ENCODE measurements at regions not wholly inside any gene's neighbourhood (a gene's known extent, or its start where the extent isn't known, plus 50 kb on each side); places are given as distances from the start of the nearest gene placed in this dataset.

DNA sequence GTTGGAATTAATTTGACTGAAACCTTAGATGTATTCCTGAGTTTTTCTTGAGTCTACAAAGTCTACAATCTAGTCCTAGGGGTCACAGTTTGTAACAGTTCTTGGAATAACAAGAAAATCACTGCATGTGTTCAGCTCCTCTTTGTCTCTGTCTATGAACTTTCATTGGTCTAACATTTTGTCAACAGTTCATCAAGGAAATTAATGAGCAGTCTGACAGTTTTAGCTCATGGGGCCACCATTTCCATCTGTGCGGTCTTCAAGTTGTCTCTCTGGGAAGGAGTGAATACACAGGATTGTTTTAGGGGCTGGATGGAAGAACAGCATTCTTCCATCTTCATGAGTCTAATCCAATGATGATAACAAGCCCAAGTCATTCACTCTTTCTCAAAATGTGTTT, 276.4 kb downstream of the TMEM167A start:
- no peak for DNase-seq

DNA sequence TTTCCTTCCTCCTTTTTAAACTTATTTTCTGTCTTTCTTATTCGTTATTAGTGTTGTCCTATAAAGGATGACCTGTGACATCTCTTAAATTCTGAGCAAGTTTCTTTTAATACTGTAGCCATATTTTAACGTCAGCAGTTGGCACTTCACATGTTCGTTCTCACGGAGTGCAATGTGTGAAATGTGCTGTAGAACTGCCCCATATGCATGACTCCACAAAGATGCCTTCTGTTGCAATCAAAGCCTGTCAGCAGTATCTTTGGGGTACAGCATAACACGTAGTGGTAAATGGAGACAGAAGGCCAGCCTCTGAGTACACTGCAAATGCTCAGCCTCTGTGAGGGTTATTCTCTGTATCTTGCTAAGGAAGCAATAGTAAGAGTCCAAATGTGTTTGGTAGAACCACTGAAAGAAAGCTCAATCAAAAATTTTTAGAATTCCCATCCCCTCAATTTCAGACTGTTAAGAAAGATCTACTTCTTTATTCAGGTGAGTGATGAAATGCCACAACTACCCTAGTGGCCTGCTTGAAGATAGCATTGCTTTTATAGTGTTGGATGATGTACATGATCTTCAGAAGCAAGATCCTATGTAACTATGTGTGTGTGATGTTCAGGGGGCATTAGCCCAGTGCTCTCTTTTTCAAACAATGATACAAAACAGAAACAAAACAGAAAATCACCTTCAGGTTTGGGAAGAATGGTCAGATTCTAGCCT, 277.7 kb downstream of the TMEM167A start:
- DNase-seq = no peak

DNA sequence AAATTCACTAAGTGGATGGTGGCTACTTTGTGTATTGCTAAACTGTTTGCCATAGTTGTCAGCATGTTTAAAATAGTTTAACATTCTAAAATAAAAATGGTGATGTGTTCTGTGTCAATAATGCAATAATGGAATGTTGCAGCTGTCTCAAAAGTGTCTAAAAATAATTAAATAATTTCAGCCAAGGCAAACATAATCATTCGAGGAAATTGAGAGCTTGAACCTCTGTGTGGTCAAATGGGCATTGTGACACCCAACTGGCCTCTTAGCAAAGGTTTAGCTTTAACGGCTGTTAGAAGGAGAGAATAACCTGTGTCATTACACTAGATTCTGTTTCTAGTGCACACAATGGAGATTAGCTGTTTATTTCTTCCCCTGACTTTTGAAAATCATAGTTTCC, 278.5 kb downstream of the TMEM167A start:
- no peak for DNase-seq

DNA sequence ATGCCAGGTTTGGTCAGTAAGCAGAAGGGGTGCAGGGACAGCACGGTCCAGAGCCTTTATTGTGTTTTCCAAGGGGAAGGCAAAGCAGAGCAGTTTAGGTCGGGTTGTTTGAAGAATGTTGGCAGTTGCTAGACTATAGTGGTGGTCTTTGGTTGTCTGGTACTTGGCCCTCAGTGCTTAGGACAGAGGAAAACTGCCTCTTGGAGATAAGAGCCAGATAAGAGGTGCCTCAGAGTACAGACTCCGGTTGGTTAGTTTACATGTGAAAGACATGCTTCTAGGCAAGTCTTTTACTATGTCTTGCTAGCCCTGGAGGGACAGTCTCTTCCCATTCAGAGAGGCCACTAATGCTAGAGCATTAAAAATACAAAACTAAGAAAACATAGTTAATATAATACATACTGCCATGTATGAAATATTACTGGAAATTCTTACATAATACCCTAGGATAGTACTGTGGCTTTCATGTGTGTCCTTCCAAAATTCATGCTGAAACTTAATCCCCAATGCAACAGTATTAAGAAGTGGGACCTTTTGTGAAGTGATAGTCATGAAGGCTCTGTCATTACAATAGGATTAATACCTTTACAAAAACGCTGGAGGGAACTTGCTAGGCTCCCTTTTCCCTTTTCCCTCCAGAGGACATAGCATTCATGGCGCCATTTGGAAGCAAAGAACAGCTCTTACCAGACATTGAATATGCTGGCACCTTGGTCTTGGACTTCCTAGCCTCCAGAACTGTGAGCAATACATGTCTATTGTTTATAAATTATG, 280.4 kb downstream of the TMEM167A start:
- no peak for DNase-seq

DNA sequence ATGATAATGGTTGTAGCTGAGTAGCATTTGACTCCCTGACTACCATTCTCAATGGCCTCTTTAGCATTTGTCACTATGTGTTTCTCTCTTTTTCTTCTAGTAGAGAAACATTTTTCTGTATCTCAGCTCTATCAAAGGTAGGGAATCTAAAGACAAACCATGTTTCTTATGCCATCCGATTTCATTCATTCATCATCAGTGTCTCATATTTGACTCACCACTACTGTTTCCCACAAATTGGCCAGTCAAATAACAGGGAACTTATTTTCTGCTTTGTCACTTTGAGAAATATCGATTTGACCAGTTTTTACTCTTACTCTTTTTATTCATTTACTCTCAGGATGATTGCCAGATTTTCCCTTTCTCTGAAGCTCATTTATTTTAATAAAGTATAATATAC, 282.3 kb downstream of the TMEM167A start:
- no peak for DNase-seq

DNA sequence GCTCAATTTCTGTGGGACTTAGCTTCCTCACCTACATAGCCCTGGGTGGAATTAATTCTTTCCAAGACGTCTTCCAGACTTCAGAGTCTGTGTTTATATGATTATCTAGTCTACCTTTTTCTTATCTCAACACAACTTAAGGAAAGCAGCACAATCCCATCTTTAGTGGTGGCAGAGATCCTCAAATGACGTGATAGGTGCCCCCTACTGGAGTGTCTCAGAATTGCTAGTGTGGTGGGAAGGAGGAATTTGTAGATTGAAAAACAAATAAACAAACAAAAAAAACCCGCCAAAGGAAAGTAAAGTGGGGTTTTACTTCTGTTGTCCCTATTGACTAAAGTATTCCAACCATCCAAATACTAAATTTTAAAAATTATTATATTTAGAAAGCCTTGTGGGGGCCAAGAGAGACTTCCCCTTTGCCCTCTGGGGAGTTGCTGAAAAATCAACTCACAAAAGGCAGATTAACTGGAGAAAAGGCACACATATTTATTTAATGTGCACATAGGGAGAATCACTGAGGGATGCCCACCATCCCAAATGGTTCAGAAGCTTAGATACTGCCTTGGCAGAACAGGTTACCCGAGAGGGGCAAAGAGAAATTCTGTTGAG, 283.3 kb downstream of the TMEM167A start:
- DNase-seq = no peak

DNA sequence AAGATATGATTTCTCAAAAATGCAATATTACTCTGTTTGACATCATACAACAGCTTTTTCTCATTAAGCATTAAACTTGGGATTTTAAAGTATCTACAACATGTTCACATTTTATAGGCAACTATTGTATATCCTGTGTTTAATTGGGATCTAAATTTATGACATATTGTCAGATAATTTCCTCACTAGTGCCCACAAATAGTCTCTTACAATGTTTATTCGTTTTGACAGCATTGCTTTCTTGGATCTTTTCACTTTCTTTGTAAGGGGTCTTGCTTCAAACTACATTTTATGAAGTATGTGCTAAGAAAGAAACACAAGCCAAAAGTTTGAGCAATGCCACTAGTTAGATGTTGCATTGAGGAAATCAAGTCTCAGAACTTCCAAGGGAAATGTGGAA, 285.1 kb downstream of the TMEM167A start:
- DNase-seq = no peak

DNA sequence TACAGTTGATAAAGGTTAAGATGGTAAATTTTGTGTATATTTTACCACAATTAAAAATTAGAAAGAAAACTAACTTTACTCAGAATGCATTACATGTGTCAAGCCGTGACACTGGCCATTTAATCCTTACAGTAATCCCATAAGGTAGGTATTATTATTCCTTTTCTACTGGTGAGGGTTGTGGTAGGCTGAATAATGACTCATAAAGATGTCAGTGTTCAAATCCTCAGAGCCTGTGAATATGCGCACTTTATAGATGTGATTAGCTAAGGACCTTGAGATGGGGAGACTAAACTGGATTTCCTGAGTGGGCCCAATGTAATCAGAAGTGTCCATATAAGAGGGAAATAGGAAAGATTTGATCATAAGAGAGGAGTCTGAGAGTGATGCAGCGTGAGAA, 288.1 kb downstream of the TMEM167A start:
- DNase-seq = no peak

DNA sequence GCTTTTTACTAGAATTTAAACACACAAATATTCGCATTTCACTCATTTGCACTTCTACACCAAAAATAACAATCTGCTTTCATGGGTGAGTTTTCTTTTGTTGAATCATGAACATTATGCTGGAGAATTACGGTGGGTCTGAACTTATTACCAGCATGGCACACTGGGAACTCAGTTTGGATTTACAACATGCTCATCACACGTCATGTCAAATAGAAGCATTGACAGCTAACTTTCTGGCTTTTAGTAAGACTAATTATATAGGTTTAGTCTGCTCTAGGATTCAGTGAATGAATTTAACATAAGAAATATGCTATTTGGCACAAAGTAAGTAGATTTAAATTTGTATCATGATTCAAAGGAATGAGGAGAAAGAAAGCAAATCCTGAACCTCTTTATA, 290.4 kb downstream of the TMEM167A start:
- no peak for DNase-seq

DNA sequence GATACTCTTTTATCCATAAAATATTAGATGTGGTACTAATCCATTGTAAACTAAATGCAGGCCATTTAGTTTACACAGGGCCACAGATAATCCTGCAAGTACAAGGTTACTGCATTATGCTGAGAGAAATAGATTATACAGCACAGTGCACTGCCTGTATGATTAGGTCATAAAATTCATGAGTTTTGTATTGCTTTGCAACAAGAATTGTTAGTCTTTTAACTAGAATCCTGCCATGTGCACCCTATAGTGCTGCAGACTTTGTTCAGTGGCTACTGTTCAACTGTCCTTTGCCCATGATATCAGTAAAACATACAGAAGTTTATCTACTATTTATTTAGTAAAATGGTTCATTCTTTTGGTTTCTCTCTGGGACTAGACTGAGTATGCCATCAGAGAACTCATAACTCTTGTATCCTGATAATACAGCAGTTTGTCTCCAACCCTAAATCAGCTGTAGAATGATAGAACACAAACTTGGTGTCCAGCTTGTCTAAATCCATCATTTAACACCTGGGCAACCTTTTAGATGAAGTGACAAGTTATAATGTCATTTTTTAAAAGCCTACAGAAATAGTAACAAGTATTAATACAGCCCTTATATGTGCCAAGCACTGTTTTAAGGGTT, 291.2 kb downstream of the TMEM167A start:
- DNase-seq = no peak

DNA sequence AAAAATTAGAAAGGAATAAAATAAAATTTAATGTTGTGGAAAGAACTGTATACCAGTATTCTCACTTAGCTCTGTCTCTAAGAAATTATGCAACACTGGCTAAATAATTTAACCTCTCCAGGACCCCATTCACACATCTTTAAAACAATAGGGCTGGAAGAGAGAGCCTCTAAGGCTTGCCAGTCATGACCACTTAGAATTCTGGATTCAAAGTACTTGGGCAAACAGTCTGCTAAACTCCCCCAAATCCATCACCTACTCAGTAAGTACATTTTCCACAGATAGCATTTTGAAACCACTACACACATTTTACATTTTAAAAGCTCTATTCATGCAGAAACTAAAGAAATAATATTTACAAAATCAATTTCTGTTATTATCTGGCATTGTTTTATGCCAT, 291.7 kb downstream of the TMEM167A start:
- no peak for DNase-seq

DNA sequence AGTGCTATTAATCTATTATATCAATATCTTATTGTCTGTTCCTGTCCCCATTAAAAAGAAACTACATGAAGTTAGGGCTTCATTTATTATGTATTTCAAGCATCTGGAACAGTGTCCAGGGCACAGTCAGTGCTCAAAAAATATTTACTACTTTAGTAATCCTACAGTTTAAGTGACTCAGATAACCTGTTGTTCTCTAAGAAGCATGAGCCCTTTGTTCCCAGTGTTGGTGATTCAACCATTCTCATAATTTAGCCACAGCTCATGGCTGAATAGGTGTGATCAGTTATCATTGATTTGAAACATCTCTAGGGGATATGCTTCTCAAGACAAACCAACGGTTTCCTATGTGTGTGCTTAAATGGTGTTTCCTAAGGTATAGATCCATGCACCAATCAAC, 292.7 kb downstream of the TMEM167A start:
- no peak for DNase-seq

DNA sequence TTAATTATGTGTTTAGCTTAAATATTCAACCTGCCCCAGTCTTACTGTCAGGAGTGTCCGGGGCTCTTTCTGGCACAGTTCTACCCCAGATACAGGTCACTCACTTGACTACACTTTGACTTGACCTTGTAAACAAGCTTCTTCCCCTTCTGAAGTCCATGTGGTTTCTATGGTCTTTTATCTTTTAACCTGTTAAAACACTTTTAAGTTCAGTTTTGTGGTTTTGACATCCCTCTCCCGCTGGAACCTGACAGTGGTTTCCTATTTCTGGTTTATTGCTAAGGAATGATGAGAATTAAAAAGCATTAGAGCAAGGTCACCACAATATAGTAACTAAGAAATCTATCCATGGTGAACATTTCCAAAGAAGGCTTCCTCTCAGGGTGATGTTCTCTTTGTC, 300.1 kb downstream of the TMEM167A start:
- DNase-seq = no peak

DNA sequence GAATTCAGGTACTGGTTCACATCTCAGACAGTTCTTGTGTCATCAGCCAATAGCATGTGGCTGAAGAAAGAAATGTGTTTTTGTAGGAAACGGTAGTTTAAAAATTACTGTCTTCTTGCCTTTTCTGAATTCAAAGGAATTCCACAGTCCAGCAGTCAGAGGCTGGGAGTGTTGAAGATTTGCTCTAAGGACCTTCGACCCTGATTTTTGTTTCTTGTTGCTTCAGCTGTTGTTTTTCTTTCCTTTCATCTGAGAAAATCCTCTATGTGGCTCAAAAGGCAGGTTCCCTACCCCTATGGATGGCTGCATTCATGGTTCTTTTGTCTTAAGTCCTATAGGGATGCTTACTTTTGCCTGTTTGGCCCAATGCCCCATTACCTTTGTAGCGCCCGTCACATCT, 304.9 kb downstream of the TMEM167A start:
- DNase-seq = no peak

DNA sequence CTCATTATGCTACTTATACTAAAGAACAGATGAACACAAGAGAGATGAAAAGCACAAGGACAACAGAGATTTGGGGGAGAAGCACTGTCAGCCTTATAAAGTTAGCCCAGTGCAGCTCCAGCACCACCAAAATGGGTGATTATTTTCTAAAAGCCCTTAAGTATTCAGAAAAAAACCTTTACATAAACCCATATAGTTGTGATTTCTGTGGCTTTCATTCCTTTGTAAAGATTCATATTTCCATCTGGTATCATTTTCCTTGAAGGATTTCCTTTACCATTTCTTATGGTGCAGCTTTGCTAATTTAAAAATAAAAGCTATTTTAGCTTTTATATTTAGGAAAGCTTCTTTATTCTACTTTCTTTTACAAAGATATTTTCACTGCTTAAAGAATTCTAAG, 311.0 kb downstream of the TMEM167A start:
- no peak for DNase-seq

DNA sequence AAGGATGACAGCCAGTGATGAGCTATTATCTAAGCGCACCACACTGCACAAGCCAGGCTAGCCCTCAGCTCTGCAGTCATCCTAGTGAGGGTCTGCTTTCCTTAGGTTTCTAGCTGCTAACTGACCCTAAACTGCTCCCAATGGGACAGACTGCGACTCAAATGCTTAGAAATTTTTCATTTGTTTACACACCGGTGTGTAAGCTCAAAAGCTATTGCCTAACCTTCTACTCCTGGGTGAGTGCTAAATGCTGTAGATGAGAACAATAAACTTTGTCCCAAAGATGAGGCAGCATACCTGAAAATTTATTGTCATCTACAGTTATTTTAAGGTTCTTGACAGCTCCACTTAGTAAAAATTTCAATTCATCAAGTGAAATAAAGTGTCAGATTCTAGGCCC, 311.4 kb downstream of the TMEM167A start:
- no peak for DNase-seq

DNA sequence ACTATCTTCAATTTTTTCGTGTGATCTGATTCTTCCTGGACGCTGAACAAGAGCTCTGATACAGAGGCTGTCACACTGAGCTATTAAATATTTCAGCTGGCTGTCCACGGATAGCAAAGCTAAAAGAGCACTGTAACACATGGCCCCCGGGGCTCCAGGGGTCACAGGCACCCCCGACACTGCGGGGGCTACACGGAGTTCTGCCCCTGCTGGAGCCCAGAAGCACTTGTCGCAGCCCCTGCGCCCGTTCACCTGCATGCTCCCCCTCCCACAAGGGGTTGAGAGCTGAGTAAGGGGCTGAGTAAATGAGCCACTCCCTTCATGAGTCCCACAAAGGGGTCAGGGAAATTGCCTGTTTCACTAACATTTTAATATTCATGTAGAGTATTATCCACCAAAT, 316.3 kb downstream of the TMEM167A start:
- DNase-seq = no peak

DNA sequence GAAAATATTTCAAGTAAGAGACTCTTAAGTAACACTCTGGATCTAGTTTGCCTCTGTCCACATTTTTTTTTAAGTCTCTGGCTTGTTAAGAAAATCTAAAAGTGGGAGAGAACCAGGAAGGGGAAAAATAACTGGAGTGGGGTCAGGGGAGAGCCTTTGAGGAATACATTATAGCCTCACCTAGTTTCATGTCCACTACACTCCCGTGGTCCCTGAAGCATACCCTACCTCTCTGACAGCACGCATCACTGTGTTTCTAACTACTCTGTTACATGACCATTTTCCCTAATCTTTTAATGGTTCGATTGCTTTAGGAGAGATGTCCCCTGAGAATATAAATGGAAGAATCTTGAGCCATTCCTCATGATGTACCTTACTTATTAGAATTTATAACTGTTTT, 318.3 kb downstream of the TMEM167A start:
- DNase-seq = no peak

DNA sequence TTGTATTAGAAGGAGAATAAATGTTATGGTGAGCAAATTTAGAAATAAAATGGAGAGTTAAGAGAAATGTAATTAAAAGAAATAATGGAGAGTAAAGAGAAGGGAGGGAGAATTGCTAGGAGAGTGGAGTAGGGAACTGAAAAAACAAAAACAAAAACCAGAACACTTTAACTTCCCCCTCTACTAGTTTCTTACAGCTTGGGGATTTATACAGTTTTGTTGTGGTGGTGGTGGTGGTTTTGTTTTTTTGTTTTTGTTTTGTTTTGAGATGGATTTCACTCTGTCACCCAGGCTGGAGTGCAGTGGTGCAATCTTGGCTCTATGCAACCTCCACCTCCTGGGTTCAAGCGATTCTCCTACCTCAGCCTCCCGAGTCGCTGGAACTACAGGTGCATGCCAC, 322.4 kb downstream of the TMEM167A start:
- DNase-seq = no peak

DNA sequence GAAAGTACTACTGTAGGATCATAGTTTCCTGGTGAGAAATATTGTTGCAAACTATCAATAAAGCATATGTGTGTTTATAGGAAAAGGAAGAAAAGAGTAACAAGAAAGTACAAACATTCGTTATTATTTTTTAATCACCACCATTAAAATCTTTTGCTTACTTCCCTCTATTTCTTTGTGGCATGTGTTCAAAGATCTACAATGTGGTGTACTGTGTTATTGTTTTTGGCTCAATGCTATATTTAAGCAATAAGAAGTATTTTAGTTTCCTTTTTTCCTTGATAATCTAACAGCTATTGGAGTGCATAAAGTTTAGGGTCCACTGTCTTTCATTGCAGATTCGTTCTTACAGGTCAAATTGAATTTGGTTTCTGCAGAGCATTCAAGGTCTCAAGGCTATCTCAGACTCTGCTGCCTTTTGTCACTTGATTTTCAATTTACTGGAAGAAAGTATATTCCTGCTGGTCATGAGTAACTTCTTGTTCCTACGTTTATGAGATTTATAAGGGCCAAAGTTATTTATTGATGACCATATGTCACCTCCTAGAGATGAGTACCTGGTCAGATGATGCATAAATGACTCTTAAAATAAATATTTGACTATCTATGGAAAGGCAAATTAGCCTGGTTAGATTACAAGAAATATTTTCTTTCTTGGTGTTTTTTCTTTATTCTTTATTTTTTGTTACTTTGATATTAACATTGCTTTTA, 323.0 kb downstream of the TMEM167A start:
- DNase-seq = no peak

DNA sequence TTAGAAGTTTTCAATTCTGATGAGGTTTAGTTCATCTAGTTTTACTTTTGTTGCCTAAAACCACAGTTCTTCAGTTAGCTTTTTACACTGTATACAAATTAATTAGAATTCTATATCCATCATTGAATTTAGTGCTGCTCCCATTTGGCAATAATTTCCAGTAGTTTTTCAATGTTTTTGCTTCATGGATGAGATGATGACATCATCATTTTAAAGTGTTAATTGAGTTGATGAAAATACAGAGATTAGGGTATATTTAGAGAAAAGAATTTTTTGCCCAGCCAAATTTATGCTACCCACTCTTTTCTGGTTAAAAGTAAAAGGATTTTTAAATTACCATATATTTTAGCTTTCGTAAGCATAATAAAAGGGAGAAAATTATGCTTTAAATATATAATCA, 323.8 kb downstream of the TMEM167A start:
- DNase-seq = no peak

DNA sequence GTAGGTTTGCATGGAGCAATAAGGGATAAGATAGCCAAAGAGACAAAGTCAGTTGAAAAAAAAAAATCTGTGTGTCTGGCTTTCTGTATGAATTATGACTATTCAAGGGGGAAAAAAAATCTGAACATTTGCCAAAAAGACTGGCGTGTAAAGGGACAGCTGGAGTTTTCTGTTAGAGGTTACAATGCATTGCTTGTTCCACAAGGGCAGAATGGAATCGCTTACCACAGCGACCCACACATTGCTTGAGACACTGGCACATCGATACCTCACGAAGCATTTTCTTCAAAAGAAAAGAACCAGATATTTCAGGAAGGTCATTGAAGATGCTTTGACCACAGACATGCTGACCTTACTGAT, 327.8 kb downstream of the TMEM167A start:
- DNase-seq = peak; percentile 86

All from NCI-H1048 (cell line).